Neuron (in vitro differentiated cells): ENCODE measurements at regions not wholly inside any gene's neighbourhood (a gene's known extent, or its start where the extent isn't known, plus 50 kb on each side); places are given as distances from the start of the nearest gene placed in this dataset.

ENCODE experiments used
- H2AFZ ChIP-seq: one replicate; pipeline ENCODE4 v1.6.1; 2013; ENCODE audit warnings: low read depth, mild to moderate bottlenecking, inconsistent platforms, low read length, moderate library complexity
- H3K27me3 ChIP-seq: one replicate; pipeline ENCODE4 v1.6.1; 2013; ENCODE audit warnings: low read length; ENCODE audit not compliant: insufficient read depth
- H3K36me3 ChIP-seq: one replicate; pipeline ENCODE4 v1.6.1; 2013; ENCODE audit warnings: low read length; ENCODE audit not compliant: insufficient read depth
- H3K4me1 ChIP-seq: one replicate; pipeline ENCODE4 v1.6.1; 2013; ENCODE audit warnings: low read length; ENCODE audit not compliant: insufficient read depth
- H3K4me3 ChIP-seq: 2 replicates; pipeline ENCODE4 v1.5.1; 2013; ENCODE audit warnings: mild to moderate bottlenecking, low read length, moderate library complexity
- H3K9me3 ChIP-seq: one replicate; pipeline ENCODE4 v1.6.1; 2013; ENCODE audit warnings: low read length

DNA sequence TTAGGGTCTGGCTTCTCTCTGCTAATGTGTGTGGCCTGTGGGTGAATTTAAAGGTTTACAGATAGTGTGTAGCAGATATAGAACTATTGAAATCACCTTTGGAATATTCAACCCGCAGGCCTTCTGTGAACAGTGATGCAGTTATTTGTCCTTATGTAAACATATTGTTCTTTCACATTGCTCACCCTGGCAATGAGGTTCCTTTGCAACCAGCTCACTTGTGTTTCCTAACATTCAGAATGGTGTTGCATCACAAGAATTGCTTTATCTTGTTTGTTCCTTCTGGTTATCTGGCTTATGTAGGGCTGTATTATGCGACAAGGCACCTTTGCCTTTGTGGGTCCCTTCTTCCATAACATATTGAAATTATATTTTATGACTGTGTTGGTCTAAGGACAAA, 370.3 kb downstream of the NNT start:
- no peaks in the 10 kb centered on the region for H3K27me3 ChIP-seq
- no peaks in the 10 kb centered on the region for H3K36me3 ChIP-seq
- H2AFZ ChIP-seq: no peak overlapping the region
- H3K9me3 ChIP-seq: no peaks in the 10 kb centered on the region
- no peak overlapping the region for H3K4me3 ChIP-seq
- H3K4me1 ChIP-seq: peaks cover 15% of the 10 kb centered on the region

DNA sequence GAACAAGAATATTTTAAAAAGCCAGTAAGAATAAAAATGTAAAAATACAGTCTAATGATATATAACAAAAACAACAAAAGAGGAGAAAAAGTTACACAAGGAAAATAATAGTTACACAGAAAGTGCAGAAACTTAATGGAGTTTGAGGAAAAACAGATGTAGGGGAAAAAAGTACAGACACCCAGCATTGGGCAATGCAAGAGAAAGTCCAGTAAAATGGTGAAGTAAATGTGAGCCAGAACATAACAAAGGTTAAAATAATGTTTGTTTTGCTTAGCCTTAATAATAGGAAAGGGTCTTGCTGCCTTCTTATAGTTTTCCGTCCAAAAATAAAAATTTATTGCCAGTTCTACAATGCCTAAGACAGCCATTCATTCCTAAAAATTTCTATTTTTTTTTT, 364.2 kb downstream of the NNT start:
- H3K9me3 ChIP-seq: no peaks in the 10 kb centered on the region
- H3K4me3 ChIP-seq: no peak overlapping the region
- peaks cover 6% of the 10 kb centered on the region for H3K4me1 ChIP-seq
- H2AFZ ChIP-seq: no peak overlapping the region
- H3K27me3 ChIP-seq: no peaks in the 10 kb centered on the region
- no peaks in the 10 kb centered on the region for H3K36me3 ChIP-seq

DNA sequence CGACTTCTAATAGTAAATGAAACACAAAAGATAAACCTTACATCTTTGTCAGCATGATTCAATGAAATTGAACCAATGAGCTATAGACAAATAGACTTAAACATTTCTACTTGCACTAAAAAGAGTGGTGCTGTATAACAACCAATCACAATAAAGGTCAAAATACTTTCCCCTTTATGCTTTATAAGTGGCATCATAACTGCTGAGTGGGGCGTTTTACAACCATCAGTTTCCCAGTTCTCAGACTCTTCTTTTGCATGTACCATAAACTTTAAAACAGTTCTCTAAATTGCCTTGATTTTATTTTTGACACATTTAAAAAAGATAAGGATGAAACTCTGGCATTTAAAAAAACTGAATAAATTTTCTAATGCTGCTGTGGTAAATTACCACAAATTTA, 356.2 kb downstream of the NNT start:
- Histone ChIP-seq H3K27me3 (no peaks in the 10 kb centered on the region), H2AFZ (no peak overlapping the region), H3K4me3 (no peak overlapping the region), H3K36me3 (no peaks in the 10 kb centered on the region), H3K4me1 (no peaks in the 10 kb centered on the region), H3K9me3 (no peaks in the 10 kb centered on the region)

DNA sequence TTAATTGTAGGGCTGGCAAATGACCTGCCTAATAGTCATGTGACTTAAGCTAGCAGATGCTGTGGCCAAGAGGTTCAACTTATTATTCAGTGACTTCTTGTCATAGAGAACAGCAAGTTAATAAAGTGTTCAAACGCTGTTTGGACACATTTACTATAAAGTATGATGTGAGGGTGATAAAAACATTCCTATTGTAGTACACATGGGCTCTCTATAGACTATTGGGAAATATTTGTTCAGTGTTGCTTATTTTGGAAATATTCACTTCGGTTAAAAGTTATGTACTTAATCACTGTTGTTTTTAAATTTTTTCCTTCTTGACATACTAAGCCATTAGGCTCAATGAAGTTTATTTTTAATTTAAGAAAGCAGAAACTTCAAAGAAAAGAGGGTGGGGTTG, 345.0 kb downstream of the NNT start:
- no peaks in the 10 kb centered on the region for H3K36me3 ChIP-seq
- H3K4me3 ChIP-seq: no peak overlapping the region
- no peaks in the 10 kb centered on the region for H3K27me3 ChIP-seq
- no peak overlapping the region for H2AFZ ChIP-seq
- H3K4me1 ChIP-seq: no peaks in the 10 kb centered on the region
- H3K9me3 ChIP-seq: peaks cover 7% of the 10 kb centered on the region

DNA sequence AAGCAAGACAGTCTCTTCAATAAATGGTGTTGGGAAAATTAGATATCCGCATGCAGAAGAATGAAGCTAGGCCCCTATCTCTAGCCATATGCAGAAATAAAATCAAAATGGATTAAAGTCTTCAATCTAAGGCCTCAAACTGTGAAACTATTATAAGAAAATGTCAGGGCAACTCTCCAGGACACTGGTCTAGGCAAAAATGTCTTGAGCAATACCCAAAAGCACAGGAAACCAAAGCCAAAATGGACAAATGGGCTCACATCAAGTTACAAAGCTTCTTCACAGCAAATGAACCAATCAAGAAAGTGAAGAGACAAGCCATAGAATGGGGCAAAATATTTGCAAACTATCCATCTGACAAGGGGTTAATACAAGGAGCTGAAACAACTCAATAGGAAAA, 338.8 kb downstream of the NNT start:
- Histone ChIP-seq H3K9me3 (peaks cover 7% of the 10 kb centered on the region), H3K4me3 (no peak overlapping the region), H3K27me3 (no peaks in the 10 kb centered on the region), H2AFZ (no peak overlapping the region), H3K36me3 (no peaks in the 10 kb centered on the region), H3K4me1 (no peaks in the 10 kb centered on the region)

DNA sequence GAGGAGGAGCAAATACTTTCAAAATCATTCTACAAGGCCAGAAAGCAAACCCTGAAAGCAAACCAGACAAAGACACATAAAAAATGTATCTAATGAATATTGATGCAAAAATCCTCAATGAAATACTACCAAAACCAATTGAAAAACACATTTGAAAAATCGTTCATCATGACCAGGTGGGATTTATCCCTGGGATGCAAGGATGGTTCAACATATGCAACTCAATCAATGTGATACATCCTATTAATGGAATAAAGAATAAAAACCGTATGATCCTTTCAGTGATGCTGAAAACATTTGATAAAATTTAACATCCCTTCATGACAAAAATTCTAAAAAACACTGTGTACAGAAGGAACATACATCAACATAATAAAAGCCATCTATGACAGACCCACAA, 337.6 kb downstream of the NNT start:
- H3K4me1 ChIP-seq: no peaks in the 10 kb centered on the region
- H3K4me3 ChIP-seq: no peak overlapping the region
- no peaks in the 10 kb centered on the region for H3K27me3 ChIP-seq
- H3K36me3 ChIP-seq: no peaks in the 10 kb centered on the region
- no peak overlapping the region for H2AFZ ChIP-seq
- H3K9me3 ChIP-seq: no peaks in the 10 kb centered on the region

DNA sequence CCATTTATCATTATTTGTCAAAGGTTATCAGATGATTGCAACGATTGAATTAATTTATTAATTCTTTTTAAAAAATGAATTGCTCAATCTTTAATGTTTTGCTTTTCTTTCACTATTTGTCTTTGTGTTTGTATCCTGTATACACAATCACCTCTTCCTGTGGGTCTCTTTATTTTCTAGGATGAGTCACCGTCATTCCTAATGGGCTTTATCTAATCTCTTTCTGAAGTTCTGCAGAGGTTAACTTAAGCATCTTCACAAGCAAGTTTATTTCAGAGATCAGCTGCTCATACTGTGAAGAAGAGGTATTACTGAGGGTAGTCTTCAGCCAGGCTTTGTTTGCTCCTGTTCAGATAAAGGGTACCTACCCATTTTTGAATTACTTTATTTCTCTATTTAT, 323.9 kb downstream of the NNT start:
- Histone ChIP-seq H3K27me3 (no peaks in the 10 kb centered on the region), H3K4me3 (no peak overlapping the region), H3K4me1 (no peaks in the 10 kb centered on the region), H3K36me3 (no peaks in the 10 kb centered on the region), H3K9me3 (no peaks in the 10 kb centered on the region), H2AFZ (no peak overlapping the region)

DNA sequence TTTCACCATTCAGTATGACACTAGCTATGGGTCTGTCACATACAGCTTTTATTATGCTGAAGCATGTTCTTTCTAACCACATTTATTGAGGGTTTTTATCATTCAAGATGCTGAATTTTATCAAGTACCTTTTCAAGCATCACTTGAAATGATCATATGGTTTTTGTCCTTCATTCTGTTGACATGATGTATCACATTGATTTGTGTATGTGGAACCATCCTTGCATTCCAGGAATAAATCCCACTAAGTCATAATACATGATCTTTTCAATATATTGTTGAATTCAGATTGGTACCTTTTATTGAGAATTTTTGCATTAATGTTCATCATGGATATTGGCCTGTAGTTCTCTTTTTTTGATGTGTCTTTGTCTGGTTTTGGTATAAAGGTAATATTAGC, 317.4 kb downstream of the NNT start:
- Histone ChIP-seq H3K9me3 (no peaks in the 10 kb centered on the region), H3K36me3 (no peaks in the 10 kb centered on the region), H3K27me3 (no peaks in the 10 kb centered on the region), H3K4me3 (no peak overlapping the region), H3K4me1 (no peaks in the 10 kb centered on the region), H2AFZ (no peak overlapping the region)

DNA sequence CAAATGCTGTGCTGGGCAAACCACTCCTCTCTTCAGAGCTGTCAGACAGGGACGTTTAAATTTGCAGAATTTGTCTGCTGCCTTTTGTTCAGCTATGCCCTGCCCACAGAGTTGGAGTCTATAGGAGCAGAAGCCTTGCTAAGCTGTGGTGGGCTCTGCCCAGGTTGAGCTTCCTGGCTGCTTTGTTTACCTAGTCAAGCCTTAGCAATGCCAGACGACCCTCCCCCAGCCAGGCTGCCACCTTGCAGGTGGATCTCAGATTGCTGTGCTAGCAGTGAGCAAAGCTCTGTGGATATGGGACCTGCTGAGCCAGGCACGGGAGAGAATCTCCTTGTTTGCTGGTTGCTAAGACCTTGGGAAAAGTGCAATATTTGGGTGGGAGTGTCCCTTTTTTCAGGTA, 314.9 kb downstream of the NNT start:
- no peaks in the 10 kb centered on the region for H3K36me3 ChIP-seq
- no peak overlapping the region for H3K4me3 ChIP-seq
- no peaks in the 10 kb centered on the region for H3K9me3 ChIP-seq
- no peaks in the 10 kb centered on the region for H3K4me1 ChIP-seq
- H2AFZ ChIP-seq: no peak overlapping the region
- no peaks in the 10 kb centered on the region for H3K27me3 ChIP-seq

DNA sequence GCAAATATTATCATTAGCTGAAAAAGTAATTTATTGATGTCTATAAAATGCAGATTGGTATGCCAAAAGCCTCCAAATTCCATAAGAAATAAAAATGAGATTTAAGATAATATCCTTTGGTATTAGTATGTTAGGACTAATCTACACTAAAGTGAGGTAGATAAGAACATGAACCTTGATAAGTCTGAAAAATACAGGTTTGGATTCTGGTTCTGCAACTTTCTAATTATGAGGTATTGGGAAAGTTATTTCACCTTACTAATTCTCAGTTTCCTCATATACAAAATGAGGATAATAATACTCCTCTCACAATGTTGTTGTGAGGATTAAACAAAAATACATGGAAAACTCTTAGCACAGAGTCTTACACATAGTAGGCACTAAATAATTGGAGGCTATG, 300.1 kb downstream of the NNT start:
- no peaks in the 10 kb centered on the region for H3K9me3 ChIP-seq
- no peak overlapping the region for H2AFZ ChIP-seq
- no peaks in the 10 kb centered on the region for H3K36me3 ChIP-seq
- no peak overlapping the region for H3K4me3 ChIP-seq
- no peaks in the 10 kb centered on the region for H3K4me1 ChIP-seq
- H3K27me3 ChIP-seq: no peaks in the 10 kb centered on the region

DNA sequence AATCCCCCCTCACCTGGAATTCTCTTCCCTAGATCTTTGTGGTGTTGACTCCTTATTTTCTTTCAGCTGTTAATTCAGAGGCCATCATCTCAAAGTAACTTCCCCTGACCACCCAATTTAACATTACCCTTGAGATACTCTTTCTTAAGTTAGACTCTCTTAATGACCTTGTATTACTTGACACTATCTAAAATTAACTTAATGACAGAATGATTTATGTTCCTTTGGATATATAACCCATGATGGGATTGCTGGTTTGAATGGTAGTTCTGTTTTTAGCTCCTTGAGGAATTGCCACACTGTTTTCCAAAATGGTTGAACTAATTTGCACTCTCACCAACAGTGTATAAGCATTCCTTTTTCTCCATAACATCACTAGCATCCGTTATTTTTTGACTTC, 298.0 kb downstream of the NNT start:
- Histone ChIP-seq H2AFZ (no peak overlapping the region), H3K4me1 (no peaks in the 10 kb centered on the region), H3K4me3 (no peak overlapping the region), H3K9me3 (no peaks in the 10 kb centered on the region), H3K36me3 (no peaks in the 10 kb centered on the region), H3K27me3 (no peaks in the 10 kb centered on the region)

DNA sequence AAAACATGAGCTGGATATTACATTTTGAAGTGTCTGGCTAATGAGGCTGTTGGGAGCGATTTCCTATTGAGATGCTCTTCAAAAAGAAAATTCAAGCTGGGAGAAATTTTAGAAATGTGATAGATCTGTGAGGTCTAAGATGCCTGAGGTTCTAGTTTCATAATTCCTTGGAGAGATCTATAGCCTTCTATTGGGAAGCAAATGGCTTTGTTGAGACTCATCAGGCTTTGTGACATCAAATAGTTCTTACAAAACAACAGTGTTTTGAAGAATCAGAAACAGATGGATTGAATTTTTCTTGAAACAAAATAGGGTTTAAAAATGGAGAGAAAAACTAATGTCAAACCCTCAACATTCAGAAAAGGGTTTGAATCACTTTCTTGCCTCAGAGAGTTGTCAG, 292.9 kb downstream of the NNT start:
- no peaks in the 10 kb centered on the region for H3K27me3 ChIP-seq
- no peaks in the 10 kb centered on the region for H3K4me1 ChIP-seq
- no peak overlapping the region for H3K4me3 ChIP-seq
- H3K36me3 ChIP-seq: no peaks in the 10 kb centered on the region
- H3K9me3 ChIP-seq: no peaks in the 10 kb centered on the region
- no peak overlapping the region for H2AFZ ChIP-seq

DNA sequence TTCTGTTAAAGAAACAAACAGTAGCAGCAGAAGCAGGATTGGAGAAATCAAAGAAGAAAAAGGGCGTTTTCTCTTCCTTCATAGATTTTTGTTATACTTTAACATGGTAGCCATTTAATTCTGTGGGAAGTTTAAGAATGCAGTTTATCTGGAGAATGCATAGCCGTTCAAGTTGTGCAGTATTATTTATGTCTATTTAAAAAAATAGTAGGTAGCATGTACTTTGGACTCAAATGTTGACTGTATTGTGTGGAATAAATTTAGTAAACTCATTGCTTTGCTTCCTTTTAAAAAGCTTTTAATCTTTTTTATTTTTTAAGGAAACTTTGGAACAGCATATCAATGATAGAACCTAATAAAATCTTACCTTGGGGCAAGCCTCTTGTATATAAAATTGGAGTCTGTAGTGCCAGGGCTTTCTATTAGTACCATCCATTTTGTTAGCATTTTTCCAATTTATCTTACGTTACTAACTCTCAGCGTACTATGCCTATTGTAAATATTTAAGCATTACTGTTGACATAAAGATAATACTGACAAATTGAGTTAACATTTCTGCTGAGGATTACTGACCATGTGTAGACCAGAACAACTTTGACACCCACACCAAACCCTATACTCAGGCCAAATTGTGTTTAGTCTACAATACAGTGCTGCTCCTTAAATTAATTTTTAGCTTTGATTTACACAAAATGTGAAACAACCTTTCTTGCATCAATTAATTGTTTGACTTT, 291.1 kb downstream of the NNT start:
- Histone ChIP-seq H3K27me3 (no peaks in the 10 kb centered on the region), H3K4me3 (no peak overlapping the region), H2AFZ (no peak overlapping the region), H3K4me1 (no peaks in the 10 kb centered on the region), H3K36me3 (no peaks in the 10 kb centered on the region), H3K9me3 (no peaks in the 10 kb centered on the region)

DNA sequence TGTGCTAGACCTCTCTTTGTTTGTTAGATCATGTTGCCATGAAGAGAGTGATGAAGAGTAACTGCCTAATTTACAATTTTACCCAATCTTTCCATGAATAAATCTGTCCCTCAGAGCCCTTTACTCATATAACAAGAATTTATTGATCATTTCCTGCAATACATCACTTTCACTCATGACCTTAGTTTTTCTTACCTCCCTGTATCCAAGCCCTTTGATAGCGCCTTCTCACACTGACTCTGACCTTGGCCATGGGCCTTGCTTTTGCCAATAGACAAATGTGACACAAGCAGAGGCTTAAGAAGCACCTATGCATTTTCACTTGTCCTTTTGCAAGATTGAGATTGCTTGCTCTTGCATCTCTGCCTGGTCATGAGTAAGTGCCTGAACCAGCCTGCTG, 288.1 kb downstream of the NNT start:
- H3K27me3 ChIP-seq: no peaks in the 10 kb centered on the region
- no peaks in the 10 kb centered on the region for H3K36me3 ChIP-seq
- H3K4me3 ChIP-seq: no peak overlapping the region
- no peaks in the 10 kb centered on the region for H3K4me1 ChIP-seq
- H3K9me3 ChIP-seq: no peaks in the 10 kb centered on the region
- no peak overlapping the region for H2AFZ ChIP-seq
